HG03520 (cell line): ENCODE measurements at regions not wholly inside any gene's neighbourhood (a gene's known extent, or its start where the extent isn't known, plus 50 kb on each side); places are given as distances from the start of the nearest gene placed in this dataset.

Experiments used
- ATAC-seq: cut with Tn5 transposase; IDR thresholded peaks from one replicate; pipeline ENCODE4 v1.9.1; 2021; ENCODE audit warnings: mild to moderate bottlenecking, moderate library complexity; ENCODE audit not compliant: unreplicated experiment

DNA sequence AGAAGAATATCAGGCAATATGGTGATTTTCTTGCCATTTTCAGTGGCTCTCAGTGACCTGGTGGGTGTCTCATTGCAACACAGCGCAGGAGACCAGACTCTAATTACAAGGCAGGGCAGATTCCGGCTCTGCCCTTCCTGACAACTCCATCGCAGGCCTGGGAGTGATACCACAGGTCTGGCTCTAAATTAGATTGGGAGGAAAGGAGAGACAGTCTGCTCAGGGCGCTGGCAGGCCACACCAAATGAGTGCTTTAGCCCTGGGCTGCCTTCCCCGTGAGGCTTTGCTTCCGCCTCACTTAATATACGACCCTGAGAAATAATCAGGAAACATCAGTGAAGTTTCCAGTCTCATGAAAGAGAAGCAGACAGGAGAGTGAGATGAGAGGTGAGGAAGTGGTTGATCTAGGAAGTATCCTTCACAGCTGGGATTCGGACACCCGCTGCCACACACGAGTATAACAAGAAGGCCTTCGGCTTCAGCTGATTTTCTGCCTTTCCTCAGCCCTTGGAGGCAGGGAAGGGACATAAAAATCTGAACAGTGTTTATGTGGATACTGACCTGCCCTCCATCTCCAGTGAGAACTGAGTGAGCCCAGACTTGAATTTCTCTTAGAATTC, 73.7 kb upstream of the PROK2 start:
- no peak for ATAC-seq

DNA sequence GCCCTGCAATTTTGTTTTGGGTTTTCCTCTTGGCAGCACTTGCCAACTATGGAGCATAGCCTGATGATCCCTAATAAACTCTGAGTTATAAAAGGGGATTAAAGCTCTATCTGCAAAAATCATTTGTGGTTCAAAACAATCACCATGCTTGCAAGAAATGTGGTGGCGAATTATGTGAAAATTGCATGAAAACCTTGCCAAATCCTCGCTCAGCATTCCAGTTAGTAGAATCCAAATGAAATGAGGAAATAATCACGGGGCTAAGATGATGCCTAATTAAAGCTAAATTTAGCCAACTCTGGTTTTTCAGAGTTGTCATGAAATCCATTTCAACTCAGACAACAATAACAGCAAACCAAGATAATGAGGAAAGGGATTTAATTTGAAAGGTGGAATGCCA, 73.0 kb upstream of the PROK2 start:
- ATAC-seq = no peak

DNA sequence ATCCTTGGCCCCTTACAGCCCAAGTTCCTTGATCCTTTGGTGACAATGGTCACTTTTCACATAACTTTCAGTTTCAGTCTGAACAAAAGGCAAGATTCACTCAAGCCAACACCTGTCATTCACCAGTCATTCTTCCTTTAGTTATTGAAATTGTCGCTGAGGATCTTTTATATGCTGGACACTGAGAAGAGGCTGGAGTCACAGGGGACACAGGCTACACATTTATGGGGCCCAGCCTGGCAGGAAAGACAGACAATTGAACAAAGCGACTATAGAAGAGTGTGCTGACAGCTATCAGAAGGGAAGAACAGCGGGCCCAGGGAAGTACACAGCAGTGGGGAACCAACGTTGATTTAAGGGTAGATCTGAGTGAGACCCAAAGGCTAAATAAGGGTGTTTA, 69.8 kb upstream of the PROK2 start:
- no peak for ATAC-seq

DNA sequence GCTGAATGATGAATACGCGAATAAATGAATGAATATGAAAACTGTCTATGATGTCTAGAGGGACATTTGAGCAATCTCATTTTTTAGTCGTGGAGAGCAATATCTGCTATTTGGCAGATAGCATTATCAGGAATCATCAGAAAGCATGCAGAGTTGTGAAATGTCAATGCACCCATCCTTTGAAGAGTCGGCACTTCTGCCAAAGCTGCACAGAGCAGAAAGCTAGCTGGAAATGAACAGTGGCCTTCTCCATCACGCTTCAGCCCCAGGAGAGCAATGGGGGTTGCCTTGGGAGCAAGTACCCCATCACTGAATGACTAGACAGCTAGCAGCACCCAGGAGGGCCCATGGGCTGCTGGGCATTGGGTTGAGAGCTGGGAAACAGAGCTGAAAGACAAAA, 69.1 kb upstream of the PROK2 start:
- ATAC-seq = no peak

DNA sequence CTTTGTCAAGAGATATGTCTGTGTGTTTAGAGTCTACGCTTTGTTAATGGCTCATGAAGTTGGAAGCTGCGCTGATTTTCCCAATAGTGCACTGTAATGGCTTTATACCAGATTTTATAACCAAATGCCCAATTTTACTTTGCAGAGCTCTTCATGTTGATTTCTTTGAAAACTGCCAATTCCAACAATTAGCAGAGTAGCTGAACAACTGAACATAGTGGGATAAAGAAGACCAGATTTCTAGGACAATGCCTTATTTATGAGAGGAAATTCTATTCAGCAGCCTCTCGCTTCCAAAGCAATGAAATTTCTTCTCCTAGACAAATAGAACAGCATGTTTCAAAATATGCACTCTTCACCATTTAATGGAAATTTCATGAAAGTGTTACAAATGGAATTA, 66.9 kb upstream of the PROK2 start:
- no peak for ATAC-seq

DNA sequence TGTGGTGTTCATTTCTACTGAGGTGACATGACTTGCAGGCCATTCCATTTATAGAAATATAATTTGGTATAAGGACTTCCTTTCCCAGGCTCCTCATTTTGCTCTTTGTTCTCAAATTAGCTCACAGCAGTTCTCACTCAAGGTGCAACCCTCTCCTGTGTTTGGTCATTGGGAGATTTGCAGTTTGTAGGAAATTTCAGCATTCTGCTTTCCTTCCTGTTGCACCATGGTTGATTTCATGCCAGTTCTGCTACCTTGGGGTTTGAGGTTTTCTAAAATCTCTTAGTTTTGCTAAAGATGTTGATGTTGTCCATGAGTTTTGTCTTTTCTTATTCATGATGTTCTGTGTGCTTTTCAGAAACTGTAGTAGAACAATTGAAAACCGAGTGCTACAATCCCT, 65.7 kb upstream of the PROK2 start:
- ATAC-seq = no peak

DNA sequence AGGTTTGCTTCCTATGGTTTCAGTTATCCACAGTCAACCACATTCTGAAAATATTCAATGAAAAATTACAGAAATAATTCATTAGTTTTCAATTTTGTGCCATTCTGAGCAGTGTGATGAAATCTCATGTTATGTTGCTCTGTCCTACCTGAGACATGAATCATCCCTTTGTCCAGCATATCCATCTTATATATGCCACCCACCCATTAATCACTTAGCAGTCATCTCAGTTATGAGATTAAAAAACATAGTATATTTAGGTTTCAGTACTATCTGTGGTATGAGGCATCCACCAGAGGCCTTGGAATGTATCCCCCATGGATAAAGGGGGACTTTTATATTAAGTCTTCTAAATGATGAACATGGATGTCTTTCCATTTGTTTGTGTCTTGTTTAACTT, 64.7 kb upstream of the PROK2 start:
- ATAC-seq = no peak

DNA sequence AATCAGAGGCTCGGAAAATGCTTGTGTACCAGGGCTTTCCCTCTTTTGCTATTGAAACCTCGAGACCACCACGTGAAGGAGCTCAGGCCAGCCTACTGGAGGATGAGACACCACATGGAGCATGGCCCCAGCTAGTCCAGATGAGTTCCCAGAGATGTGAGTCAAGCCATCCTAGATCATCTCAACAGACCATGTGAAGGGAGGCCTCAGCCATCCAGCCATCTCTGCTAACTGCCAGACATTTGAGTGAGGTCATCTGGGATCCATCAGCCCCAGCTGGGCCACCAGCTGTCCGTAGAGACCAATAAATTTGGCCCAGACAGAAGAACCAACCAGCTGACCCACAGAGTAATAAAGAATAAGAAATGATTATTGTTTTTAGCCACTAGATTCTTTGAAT, 62.8 kb upstream of the PROK2 start:
- ATAC-seq = no peak

DNA sequence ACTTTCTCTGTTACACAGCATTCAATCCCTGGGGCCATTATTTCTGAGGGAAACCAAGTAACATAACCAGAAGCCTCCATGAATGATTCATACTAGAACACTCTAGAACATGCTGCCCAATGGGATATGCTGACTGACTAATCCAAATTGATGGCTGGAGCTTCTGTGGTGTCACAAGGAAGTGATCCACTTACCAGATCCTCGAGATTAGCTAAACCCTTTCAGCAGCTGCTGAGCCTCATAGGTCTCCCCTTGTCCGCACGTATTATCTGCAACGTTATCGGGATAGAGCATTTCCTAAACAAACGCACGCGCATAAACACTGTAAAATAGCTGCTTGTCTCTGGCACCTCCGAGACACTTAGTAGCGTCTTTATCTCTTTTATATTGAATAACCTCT, 61.2 kb upstream of the PROK2 start:
- no peak for ATAC-seq

DNA sequence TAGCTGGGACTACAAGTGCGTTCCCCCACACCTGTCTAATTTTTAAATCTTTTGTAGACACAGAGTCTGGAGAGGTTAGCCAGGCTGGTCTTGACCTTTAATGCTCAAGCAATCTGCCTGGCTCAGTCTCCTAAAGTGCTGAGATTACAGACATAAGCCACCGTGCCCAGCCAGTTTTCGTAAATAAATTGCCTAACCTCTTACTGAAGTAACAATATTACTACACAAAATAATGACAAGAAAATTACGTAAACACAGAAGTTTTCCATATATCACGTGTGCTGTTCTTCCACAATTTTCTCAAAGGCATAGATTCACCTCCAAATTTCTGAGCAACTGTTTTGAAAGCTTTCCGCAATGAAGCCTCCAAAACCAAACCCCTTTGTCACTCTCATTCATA, 58.1 kb upstream of the PROK2 start:
- ATAC-seq = no peak

DNA sequence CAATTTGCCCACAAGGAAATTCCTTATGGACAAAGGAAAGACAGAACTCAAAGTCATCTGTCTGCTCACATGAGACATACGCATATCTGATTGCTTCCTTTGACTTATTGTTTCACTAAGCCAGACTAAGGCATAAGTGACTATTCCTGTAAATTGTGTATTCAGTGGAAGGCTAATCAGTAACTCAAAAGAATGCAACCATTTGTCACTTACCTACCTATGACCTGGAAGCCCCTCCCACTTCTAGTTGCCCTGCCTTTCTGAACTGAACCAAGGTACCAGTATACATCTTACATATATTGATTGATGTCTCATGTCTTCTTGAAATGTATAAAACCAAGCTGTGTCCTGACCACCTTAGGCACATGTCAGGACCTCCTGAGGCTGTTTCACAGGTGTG, 53.5 kb upstream of the PROK2 start:
- ATAC-seq = no peak
